ENCODE measurements at regions not wholly inside any gene's neighbourhood (a gene's known extent, or its start where the extent isn't known, plus 50 kb on each side); places are given as distances from the start of the nearest gene placed in this dataset.

DNA sequence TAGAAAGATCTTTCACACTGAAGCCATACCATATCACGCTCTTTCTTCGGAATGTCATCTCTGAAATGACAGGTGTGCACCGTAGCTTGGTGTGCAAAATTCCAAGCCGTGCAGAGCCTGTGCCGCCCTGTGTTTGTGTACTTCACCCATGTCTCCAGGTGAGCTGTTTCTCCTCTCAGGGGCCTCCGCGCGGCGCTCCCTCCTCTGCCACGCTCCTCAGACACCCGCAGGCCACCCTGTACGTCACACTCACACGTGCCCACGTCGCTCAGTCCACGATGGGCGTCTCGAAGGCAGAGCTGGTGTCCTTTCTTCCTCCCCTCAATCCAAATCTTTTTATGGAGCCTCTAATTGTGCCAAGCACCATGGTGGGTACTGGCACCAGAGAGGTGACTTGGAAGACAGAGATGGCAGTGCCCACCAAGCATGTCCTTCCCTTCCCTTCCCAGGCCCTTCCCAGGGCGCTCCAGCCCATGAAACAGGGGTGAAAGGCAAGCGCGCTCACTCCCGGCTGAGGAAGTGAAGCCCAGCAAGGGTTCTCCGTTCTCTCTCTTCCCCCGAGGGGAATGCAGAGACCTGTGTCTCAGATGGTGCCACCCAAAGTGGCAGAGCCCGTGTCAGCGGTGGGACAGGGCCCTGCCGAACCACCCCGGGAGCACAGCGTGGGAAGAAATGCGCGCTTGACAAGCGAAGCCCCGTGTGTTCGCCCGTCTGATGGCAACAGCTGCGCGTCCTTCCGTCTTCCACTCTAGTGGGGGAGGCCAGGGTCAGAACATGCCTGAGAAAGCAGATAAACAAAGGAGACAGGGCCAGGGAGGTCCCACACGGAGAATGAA, 292.5 kb upstream of the SHH start:
- no peak for TF ChIP-seq CTCF (IDR thresholded peaks at IDR 0.05)
- no peak for TF ChIP-seq POLR2A (IDR thresholded peaks at IDR 0.05)

All from ovary (tissue), 3 donors.